ENCODE measurements at regions not wholly inside any gene's neighbourhood (a gene's known extent, or its start where the extent isn't known, plus 50 kb on each side); places are given as distances from the start of the nearest gene placed in this dataset.

DNA sequence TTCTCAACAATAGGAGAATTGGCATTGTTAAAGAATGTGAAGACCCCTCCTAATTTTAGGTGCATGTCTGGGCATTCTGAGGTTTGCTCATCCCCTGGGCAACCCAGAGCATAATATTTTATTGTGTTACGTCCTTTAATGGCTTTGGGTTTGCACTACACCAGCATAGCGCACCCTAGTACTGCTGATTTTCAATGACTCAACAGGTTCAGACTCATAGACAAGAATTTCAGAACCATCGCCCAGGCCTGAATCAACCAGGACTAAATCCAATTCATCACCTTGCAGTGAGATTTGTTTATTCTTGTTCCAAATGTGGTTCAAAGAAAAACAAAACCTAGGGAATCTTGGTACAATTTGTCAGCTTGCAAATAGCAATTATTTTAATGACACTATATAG is 137.8 kb upstream of the PHACTR1 start:
- no peak for DNase-seq
- Histone ChIP-seq H2BK20ac (ENCODE audit: low read depth, low read length, poor library complexity, severe bottlenecking) (no peak overlapping the region), H4K5ac (ENCODE audit: insufficient read length, low read depth, low read length) (no peak overlapping the region), H4K8ac (replicated peaks; ENCODE audit: insufficient read length, low read depth, low read length) (no peak overlapping the region), H4K20me1 (ENCODE audit: control insufficient read depth, insufficient read depth, insufficient read length) (no peaks in the 10 kb centered on the region), H3K4me1 (ENCODE audit: insufficient read depth, low read length) (no peaks in the 10 kb centered on the region), H3K18ac (ENCODE audit: insufficient read length, low read depth, low read length) (no peak overlapping the region), H3K27me3 (ENCODE audit: insufficient read depth, low read length) (no peaks in the 10 kb centered on the region), H3K4me2 (ENCODE audit: insufficient read depth, insufficient read length, low read length) (no peak overlapping the region), H2AFZ (ENCODE audit: low read length) (no peak overlapping the region), H4K91ac (ENCODE audit: insufficient read length, low read depth, low read length) (no peak overlapping the region), H3K23me2 (ENCODE audit: insufficient read length, low read depth, low read length, poor library complexity, severe bottlenecking) (no peaks in the 10 kb centered on the region), H2AK5ac (ENCODE audit: insufficient read length, low read length) (no peak overlapping the region), H3K79me1 (ENCODE audit: insufficient read depth, low read depth, low read length, poor library complexity, severe bottlenecking) (no peaks in the 10 kb centered on the region), H3K4ac (ENCODE audit: low read depth, low read length) (no peak overlapping the region), H3T11ph (ENCODE audit: low read length) (no peak overlapping the region), H2BK5ac (ENCODE audit: insufficient read length, low read length) (no peak overlapping the region), H3K23ac (ENCODE audit: insufficient read length, low read depth, low read length) (no peak overlapping the region), H3K9ac (ENCODE audit: extremely low read depth, insufficient read length, low read length) (no peak overlapping the region), H3K79me2 (ENCODE audit: insufficient read depth, low read length) (no peaks in the 10 kb centered on the region), H3K56ac (ENCODE audit: insufficient read length, low read depth, low read length) (no peak overlapping the region), H2BK120ac (ENCODE audit: low read depth, low read length, poor library complexity, severe bottlenecking) (no peak overlapping the region), H3K9me3 (ENCODE audit: control insufficient read depth, low read depth, low read length) (no peaks in the 10 kb centered on the region), H3K14ac (ENCODE audit: insufficient read depth, low read length) (no peak overlapping the region), H2BK15ac (ENCODE audit: low read depth, low read length) (no peak overlapping the region), H2BK12ac (ENCODE audit: insufficient read length, low read depth, low read length) (no peak overlapping the region), H3K27ac (ENCODE audit: insufficient read length, low read depth, low read length) (no peak overlapping the region)
- Mint-ChIP-seq H3K27me3 (ENCODE audit: low read depth) (no peaks in the 10 kb centered on the region; the same call in 1 of the 2 replicates), H3K4me1 (no peaks in the 10 kb centered on the region; a peak in 1 of 4 replicates), H3K36me3 (ENCODE audit: insufficient read depth in 1 of 3, low read depth in 3 of 3) (no peaks in the 10 kb centered on the region), H3K4me3 (no peak overlapping the region), H3K27ac (no peak overlapping the region), H3K9me3 (no peaks in the 10 kb centered on the region)
- WGBS (ENCODE audit: extremely low coverage, insufficient read length, low lambda C conversion rate), result no CpG with 5 or more reads among the region's 3 CpGs
- TF ChIP-seq, protein P1, sequence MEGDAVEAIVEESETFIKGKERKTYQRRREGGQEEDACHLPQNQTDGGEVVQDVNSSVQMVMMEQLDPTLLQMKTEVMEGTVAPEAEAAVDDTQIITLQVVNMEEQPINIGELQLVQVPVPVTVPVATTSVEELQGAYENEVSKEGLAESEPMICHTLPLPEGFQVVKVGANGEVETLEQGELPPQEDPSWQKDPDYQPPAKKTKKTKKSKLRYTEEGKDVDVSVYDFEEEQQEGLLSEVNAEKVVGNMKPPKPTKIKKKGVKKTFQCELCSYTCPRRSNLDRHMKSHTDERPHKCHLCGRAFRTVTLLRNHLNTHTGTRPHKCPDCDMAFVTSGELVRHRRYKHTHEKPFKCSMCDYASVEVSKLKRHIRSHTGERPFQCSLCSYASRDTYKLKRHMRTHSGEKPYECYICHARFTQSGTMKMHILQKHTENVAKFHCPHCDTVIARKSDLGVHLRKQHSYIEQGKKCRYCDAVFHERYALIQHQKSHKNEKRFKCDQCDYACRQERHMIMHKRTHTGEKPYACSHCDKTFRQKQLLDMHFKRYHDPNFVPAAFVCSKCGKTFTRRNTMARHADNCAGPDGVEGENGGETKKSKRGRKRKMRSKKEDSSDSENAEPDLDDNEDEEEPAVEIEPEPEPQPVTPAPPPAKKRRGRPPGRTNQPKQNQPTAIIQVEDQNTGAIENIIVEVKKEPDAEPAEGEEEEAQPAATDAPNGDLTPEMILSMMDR (conservative IDR thresholded peaks at IDR 0.05), result no peak

Measured in H9 (cell line).